ENCODE measurements at regions not wholly inside any gene's neighbourhood (a gene's known extent, or its start where the extent isn't known, plus 50 kb on each side); places are given as distances from the start of the nearest gene placed in this dataset.
"Not testable (repeated sequence)": the region's sequence is repeated elsewhere in the genome, so short reads cannot be mapped to it uniquely, and the experiment has no call there.

DNA sequence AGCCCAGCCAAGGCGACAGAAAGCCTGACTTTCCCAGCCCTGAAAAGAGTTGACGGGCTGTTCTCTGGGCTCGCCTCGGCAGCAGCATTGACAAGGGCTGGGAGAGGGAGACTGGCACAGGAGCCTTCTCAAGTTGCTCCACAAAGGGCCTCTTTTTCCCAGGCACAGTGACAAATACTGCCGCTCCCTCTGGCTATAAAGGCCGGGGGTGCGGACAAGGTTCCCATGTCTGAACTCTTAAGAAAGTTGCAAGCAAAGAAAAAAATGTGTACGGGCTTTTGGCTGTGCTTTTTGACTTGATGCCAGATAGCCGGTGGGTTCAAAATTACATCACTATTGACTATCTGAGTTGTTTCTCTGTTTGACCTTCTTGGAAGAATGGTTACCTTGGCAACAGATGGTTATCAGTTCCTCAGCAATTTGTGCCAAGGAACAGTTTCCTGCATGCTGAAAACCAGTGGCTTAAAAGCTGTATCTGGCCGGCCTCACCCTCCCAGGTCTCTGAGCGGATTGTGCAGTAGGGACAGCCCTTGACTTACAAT, 115.9 kb upstream of the EEPD1 start:
- peak; percentile 76 for DNase-seq (ENCODE audit: low spot score)

DNA sequence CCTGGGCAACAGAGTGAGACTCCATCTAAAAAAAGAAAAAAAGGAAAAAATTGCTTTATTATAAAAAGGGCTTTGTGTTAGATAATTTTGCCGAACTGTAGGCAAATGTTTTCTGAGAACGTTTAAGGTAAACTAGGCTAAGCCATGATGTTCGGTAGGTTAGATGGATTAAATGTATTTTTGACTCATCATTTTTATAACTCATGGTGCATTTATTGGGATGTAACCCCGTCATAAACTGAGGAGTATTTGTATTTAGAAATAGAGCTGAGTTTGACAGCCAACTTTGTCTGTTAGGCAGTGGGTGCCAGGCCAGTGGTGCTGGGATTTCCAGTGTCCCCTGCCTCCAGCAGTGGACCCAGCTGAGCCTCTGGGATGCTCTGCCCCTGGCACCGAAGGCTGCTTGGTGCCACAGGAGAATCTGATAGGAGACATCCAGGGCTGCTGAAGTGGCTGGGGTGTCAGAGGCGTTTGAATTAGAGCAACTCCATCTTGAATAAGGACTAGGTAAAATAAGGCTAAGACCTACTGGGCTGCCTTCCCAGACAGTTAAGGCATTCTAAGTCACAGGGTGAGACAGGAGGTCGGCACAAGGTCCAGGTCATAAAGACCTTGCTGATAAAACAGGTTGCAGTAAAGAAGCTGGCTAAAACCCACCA, 114.9 kb upstream of the EEPD1 start:
- DNase-seq (ENCODE audit: low spot score) = no peak

- DNase-seq (ENCODE audit: low spot score) = no peak
These were observed 113.8 kb upstream of the EEPD1 start for GRCh38 chr7:36039243-36039642.

DNA sequence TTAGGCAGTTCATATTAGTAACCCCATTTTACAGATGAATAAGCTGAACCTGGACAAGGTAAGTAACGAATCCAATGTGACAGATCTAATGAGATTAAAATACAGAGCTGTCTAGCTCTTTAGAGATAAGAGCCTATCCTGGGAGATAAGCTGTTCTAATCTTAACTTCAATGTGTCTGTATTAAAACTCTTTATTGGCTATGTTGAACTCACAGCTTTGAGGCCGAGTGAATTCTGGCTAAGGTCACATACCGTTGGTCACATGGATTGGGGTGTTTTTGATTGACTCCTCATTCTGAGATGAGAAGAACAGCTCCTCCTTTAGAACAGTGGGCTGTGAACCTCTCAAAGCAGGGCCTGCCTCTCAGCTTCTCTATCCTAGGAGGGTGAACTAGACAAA, 113.4 kb upstream of the EEPD1 start:
- no peak for DNase-seq (ENCODE audit: low spot score)

GRCh38 chr7:36040679-36041078, 112.4 kb upstream of the EEPD1 start:
- no peak for DNase-seq (ENCODE audit: low spot score)

GRCh38 chr7:36044101-36044892, 108.8 kb upstream of the EEPD1 start:
- DNase-seq (ENCODE audit: low spot score) = no peak

- DNase-seq (ENCODE audit: low spot score) = no peak
These were observed 107.7 kb upstream of the EEPD1 start for GRCh38 chr7:36045326-36045725.

- no peak for DNase-seq (ENCODE audit: low spot score)
These were observed 107.2 kb upstream of the EEPD1 start for GRCh38 chr7:36045830-36046341.

DNA sequence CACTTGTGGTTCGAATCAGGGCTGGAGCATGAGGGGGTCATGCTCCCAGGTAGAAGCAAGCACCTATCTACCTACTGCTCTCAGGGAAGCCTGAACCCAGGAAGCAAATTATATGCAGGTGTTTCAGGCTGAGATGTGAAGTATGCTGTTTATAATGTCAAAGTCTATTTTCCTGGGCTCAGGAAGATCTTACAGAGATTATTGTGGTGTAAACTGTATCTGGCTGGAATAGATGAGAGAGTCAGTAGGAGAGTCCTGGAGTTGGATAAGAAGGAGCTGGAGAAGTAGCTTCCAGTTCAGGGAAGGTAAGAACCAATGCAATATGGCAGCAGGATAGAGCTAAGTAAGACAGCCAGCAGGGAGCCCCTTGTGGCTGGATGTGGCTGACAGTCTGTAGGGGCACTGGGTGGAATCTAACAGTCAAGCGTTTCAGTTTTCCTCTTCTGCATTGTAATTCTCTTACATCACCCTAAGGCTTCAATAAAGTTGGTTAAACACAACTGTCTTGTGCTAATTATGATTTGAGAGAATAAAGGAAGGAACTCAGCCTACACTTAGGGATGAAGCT, 105.9 kb upstream of the EEPD1 start:
- DNase-seq (ENCODE audit: low spot score) = no peak

DNA sequence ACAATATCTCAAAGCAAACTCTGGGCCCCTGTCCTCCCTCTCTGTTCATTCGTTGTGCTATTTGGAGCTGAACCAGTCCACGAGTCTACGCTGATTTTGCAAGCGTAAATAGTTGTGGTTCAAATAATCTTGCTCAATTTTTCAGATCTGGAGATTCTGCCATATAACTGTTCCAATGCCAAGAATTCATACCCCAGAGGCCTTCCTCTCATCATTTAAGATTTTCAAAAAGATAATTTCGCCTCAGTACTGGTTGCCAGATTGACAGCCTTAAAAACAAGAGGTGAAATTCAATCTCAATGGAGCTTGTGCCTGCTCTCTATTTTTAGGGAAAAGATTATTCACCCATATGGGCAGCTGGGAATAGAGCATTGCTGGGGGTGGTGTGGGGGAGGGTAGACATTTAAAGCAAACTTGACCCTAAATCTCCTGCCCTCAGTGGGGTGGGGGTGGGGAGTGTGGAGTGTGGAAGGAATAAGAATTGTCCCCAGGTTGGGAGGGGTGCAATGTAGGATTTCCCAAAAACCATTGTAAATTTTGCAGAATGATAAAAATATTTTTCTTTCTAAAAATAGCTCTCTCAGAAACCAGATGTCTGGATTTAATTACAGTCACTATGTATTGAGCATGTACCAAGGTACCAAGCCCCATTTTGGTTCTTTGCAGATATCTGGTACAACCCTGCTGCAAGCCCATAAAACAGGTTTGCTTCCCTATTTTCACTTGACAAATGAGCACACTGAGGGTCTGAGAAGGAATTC, 104.7 kb upstream of the EEPD1 start:
- DNase-seq (ENCODE audit: low spot score) = no peak

DNA sequence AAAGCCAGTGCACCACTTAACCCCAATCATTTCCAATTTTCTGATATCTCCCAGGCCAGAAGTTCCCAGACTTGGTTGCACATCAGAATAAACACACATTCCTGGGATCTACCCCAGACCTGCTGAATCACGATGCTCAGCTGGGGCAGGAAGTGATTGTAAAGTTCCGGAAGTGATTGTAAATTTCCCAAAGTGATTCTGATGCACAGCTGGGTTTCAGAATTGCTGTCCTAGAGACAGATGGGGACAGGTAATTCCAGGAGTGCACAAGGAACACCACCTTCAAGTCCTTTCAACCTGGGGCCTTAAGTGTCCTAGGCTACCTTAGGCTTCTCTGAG, 104.2 kb upstream of the EEPD1 start:
- DNase-seq (ENCODE audit: low spot score) = no peak

GRCh38 chr7:36051501-36051900, 101.6 kb upstream of the EEPD1 start:
- DNase-seq (ENCODE audit: low spot score) = no peak

DNA sequence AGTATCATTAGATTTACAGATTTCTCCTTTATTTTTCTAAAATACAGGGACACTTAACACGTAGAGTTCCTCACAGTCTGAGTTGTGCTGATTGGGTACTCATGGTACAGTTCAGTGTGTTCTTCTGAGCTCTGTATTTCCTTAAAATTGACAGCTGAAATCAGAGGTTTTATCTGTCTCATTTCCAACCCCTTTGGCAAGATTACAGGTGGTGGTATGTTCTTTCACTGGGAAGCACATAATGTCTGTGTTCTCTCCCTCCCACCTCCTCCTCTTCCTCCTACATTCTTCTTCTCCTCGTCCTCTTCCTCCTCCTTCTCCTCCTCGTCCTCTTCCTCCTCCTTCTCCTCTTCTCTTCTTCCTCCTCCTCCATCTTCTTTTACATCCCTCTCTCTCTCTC, 99.5 kb upstream of the EEPD1 start:
- no peak for DNase-seq (ENCODE audit: low spot score)

DNA sequence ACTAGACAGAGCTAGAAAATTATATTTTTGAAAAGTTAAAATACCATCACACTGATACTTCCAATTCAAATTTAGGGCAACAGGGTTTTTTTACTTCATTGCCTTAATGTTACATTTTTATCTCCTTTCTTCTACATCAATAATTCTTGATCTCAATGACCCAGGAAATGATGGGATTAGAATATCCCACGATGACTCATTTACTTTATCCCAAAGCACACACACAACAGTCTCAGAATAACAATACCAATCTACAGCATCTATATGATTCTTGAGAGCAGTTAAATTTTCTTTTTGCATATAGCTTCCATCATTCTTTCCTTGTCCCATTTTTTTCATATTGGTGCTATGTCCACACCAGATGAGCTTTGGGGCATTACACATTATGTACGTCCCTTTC, 98.4 kb upstream of the EEPD1 start:
- no peak for DNase-seq (ENCODE audit: low spot score)

DNA sequence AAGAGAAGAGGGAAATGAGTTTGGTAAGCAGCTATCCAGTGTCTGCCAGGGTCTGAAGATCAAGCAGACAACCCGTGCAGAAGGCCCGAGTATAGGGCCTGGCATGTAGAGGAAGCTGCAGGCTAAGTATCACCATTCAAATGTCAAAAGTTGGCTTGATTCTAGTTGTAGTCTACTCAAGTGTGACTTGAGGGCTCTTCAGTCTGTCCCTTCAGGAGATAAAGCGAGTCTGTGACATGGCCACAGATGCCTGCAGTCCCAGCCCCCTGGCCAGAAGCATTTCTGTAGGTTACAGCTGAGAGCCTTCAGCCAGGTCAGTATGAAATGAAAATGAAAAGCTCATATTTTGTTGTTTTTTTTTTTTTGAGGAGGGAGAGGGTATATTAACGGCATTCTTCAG, 97.8 kb upstream of the EEPD1 start:
- no peak for DNase-seq (ENCODE audit: low spot score)

DNA sequence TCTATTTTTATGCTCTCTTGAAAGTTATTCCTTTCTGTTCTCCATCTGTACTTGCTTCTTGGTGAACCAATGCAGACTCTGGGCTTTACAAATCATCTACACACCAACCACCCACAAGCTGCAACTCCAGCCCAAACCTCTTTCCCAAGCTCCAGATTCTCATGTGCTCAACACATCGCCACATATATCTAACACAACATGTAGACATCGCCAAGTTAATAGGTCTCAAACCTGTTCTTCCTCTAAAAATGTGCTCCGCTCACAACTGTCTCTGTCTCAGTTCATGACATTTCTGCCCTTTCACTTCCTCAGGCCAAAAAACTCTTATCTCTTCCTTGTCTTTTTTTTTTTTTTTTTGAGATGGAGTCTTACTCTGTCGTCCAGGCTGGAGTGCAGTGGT, 95.7 kb upstream of the EEPD1 start:
- no peak for DNase-seq (ENCODE audit: low spot score)

DNA sequence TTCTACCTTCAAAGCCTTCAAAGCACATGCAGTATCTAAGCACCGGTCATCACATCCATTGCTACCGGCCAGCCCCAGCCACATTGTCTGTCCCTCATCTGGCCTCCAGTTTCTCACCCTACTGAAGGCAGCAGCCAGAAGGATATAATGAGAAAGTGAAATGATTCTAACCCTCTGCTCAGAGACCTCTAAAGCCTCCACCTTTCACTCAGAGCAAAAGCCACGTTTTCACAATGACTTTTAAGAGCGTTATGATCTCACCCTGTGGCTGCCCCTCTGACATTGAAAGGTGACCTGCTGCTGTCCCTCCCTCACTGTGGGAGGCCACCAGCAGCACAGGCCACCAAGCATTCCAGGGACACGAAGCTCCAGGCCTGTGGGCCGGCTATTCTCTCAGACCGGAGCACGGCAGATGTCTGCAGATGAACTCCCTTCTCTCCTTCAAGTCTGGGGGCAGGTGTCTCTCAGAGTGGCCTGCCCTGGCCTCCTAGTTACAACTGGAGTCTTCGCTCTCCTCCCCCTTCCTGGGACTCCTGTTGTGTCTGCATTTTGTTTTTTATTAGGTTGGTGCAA, 94.9 kb upstream of the EEPD1 start:
- no peak for DNase-seq (ENCODE audit: low spot score)

DNA sequence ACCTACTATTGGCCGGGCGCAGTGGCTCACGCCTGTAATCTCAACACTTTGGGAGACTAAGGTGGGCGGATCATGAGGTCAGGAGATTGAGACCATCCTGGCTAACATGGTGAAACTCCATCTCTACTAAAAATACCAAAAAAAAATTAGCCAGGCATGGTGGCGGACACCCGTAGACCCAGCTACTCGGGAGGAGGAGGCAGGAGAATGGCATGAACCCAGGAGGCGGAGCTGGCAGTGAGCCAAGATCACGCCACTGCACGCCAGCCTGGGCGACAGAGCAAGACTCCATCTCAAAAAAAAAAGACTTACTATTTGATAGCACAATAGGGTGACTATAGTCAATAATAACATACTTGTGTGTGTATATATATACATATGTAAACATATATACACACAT, 92.7 kb upstream of the EEPD1 start:
- not testable (repeated sequence) for DNase-seq (ENCODE audit: low spot score)

DNA sequence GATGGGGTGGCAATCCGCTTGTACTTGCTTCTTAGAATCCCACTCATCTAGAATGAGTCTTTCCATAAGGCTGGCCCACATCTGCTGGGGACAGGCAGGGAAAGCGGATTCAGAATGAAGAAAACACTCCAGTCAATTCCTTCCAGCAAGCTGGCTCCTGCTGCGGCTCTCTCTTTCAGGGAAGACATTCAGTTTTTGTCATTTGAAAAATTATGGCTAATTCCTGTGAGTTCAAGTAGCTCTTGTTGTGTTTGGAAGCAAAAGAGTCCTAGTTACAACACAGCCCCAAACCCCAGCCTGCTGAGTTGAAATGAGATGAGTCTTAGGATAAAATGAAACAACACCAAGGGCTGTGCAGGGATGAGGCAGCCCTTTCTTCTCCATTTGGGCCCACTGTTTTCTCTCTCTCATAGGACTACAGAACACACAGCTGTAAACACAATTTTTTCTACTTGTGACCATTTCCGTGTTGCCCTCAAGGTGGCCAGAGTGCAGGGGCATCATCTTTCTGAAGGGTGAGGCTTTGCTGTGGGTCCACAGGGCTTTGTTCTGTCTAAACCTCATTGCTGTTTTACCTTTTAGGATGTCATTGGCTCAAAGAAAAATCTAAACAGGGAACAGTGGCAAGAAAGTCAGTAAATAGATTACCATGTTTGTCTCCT, 90.8 kb upstream of the EEPD1 start:
- no peak for DNase-seq (ENCODE audit: low spot score)

DNA sequence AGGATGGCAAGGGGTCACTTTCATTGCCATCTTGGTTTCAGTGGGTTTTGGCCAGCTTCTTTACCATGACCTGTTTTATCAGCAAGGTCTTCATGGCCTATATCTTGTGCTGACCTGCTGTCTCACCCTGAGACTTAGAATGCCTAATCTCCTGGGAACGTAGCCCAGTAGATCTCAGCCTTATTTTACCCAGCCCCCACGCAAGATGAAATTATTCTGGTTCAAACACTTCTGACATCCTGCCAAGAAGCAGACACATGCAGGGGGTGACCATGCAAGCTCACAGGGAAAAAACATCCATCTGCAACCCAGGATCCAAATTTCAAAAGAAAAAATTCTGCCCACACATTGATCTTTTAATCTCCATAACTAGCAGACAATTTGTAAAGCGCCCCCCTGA, 88.4 kb upstream of the EEPD1 start:
- no peak for DNase-seq (ENCODE audit: low spot score)

DNA sequence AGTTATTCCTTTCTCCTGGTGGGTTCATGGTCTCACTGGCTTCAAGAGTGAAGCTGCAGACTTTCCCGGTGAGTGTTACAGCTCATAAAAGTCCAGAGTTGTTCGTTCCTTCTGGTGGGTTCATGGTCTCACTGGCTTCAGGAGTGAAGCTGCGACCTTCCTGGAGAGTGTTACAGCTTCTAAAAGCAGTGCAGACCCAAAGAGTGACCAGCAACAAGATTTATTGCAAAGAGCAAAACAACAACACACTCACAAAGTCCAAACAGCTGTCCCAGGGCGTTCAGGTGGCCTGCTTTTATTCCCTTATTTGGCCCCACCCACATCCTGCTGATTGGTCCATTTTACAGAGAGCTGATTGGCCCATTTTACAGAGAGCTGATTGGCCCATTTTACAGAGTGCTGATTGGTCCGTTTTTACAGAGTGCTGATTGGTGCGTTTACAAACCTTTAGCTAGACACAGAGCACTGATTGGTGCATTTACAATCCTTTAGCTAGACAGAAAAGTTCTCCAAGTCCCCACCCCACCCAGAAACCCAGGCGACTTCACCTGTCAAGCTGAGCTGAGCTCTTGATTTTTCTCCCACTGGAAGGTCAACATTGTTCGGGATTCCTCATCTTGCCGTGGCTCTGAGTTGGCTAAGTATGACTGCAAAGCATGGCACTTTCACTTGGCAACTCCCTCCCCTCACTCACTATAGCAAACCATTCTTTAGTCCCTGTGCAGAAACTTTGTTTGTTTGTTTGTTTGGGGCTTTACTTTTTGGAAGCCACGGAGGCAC, 87.3 kb upstream of the EEPD1 start:
- not testable (repeated sequence) for DNase-seq (ENCODE audit: low spot score)

Measured in globus pallidus (tissue), 1 donor.